Endodermal cell (in vitro differentiated cells): ENCODE measurements at regions not wholly inside any gene's neighbourhood (a gene's known extent, or its start where the extent isn't known, plus 50 kb on each side); places are given as distances from the start of the nearest gene placed in this dataset.

Experiments
- DNase-seq: peaks from one replicate; pipeline ENCODE4 v3.0.0-alpha.2; 2017
- H3K27ac ChIP-seq: 2 replicates; pipeline ENCODE4 v1.5.1; 2013; ENCODE audit warnings: mild to moderate bottlenecking, low read depth, low read length, moderate library complexity
- H3K27me3 ChIP-seq: 2 replicates; pipeline ENCODE4 v1.6.1; 2013; ENCODE audit warnings: mild to moderate bottlenecking, low read length, moderate library complexity; ENCODE audit not compliant: insufficient read depth, control insufficient read depth, poor library complexity, severe bottlenecking
- H3K36me3 ChIP-seq: 2 replicates; pipeline ENCODE4 v1.7.0; 2013; ENCODE audit warnings: mild to moderate bottlenecking, low read length, moderate library complexity; ENCODE audit not compliant: control insufficient read depth, insufficient read depth
- H3K4me1 ChIP-seq: one replicate; pipeline ENCODE4 v1.7.0; 2013; ENCODE audit warnings: low read length; ENCODE audit not compliant: control insufficient read depth, insufficient read depth
- H3K4me3 ChIP-seq: 2 replicates; pipeline ENCODE4 v1.5.1; 2013; ENCODE audit warnings: mild to moderate bottlenecking, low read length, moderate library complexity
- H3K9ac ChIP-seq: 2 replicates; pipeline ENCODE4 v1.6.1; 2013; ENCODE audit warnings: mild to moderate bottlenecking, low read length, moderate library complexity; ENCODE audit not compliant: poor library complexity, severe bottlenecking; ENCODE audit errors: extremely low read depth
- H3K9me3 ChIP-seq: 2 replicates; pipeline ENCODE4 v1.6.1; 2013; ENCODE audit warnings: mild to moderate bottlenecking, low read length, moderate library complexity; ENCODE audit not compliant: control insufficient read depth
- H3K27ac Mint-ChIP-seq: 2 replicates; pipeline ENCODE4 v1.8.0; 2020; ENCODE audit warnings: mixed read lengths
- H3K27me3 Mint-ChIP-seq: 2 replicates; pipeline ENCODE4 v1.8.0; 2021; ENCODE audit warnings: mild to moderate bottlenecking, mixed read lengths; ENCODE audit not compliant: insufficient read depth
- H3K36me3 Mint-ChIP-seq: 2 replicates; pipeline ENCODE4 v1.8.0; 2020; ENCODE audit warnings: low read depth, mixed read lengths
- H3K4me1 Mint-ChIP-seq: 2 replicates; pipeline ENCODE4 v1.8.0; 2020; ENCODE audit warnings: mixed read lengths
- H3K4me3 Mint-ChIP-seq: 2 replicates; pipeline ENCODE4 v1.8.0; 2020; ENCODE audit warnings: mild to moderate bottlenecking, moderate library complexity, mixed read lengths
- H3K9me3 Mint-ChIP-seq: 2 replicates; pipeline ENCODE4 v1.8.0; 2020; ENCODE audit warnings: mild to moderate bottlenecking, mixed read lengths
- CTCF ChIP-seq: fragments of 200-600 bp; sonication (generic); conservative IDR thresholded peaks from 2 replicates; pipeline ENCODE4 v1.5.0; 2021; ENCODE audit warnings: antibody characterized with exemption, mild to moderate bottlenecking
- whole genome bisulfite sequencing, 2 experiments: methylation state at CpG; one replicate each; pipeline versions ENCODE4 v1.1.5 to v1.1.7; 2013; ENCODE audit warnings: missing lambda C conversion rate in 2 of 2, mixed read lengths in 1 of 2; ENCODE audit not compliant: insufficient coverage in 1 of 2, insufficient read length in 1 of 2; 5-methylcytosine and 5-hydroxymethylcytosine counted together

DNA sequence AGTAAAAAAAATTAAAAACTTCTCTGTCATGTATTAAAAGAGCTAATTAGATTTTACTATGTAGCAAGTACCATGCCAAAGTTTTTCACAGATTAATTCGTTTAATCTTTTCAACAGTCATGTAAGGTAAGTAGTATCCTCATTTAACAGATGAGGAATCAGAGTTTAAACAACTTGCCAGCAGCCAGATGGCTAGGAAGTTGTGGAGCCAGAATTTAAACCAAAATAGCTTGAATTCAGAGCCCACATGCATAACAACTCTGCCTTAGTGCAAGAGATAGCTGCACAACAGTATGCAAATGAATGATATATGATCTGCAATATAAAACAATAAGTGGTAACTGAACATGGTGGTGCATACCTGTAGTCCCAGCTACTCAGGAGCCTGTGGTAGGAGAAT lies 75.3 kb downstream of the NAP1L3 start:
- H3K9ac ChIP-seq = no peak overlapping the region
- H3K36me3 Mint-ChIP-seq = no peaks in the 10 kb centered on the region
- no peak overlapping the region for H3K4me3 ChIP-seq
- no peak for DNase-seq
- TF ChIP-seq CTCF = no peak
- H3K27ac Mint-ChIP-seq = no peak overlapping the region
- no peak overlapping the region for H3K27ac ChIP-seq
- H3K27me3 ChIP-seq = no peaks in the 10 kb centered on the region
- 100% methylated on average over 1 of the region's 1 CpG; no CpG with 5 or more reads in 1 of the 2 experiments for WGBS, 2 experiments
- peaks cover 10% of the 10 kb centered on the region for H3K4me1 Mint-ChIP-seq
- H3K9me3 ChIP-seq = no peaks in the 10 kb centered on the region
- H3K36me3 ChIP-seq = no peaks in the 10 kb centered on the region
- no peaks in the 10 kb centered on the region for H3K27me3 Mint-ChIP-seq
- no peaks in the 10 kb centered on the region for H3K9me3 Mint-ChIP-seq
- no peaks in the 10 kb centered on the region for H3K4me1 ChIP-seq
- H3K4me3 Mint-ChIP-seq = no peak overlapping the region

DNA sequence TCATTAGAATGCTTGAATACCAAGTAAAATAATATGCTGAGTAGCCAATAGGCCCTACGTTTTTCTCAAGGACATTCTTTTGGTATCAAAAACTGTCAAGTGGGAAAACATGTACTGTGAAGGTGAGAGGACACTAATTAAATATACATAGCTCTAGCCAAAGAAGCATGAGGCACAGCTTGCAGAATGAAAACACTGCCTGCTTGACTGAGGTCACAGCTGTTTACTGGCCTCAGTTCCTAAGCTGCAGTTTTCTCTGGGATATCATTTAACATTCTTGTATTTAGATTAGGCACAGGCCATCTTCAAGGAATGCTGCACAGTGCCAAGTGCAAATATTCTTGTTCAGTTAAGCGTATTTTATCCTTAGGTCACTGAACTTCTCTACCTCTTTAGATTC lies 78.6 kb downstream of the NAP1L3 start:
- no peak overlapping the region for H3K27ac Mint-ChIP-seq
- no peak overlapping the region for H3K9ac ChIP-seq
- H3K36me3 ChIP-seq = no peaks in the 10 kb centered on the region
- H3K36me3 Mint-ChIP-seq = no peaks in the 10 kb centered on the region
- H3K4me1 Mint-ChIP-seq = peaks cover 12% of the 10 kb centered on the region
- no peaks in the 10 kb centered on the region for H3K27me3 ChIP-seq
- 83% methylated on average over 2 of the region's 2 CpGs; no CpG with 5 or more reads in 1 of the 2 experiments for WGBS, 2 experiments
- H3K4me1 ChIP-seq = no peaks in the 10 kb centered on the region
- no peaks in the 10 kb centered on the region for H3K27me3 Mint-ChIP-seq
- no peak overlapping the region for H3K27ac ChIP-seq
- no peak overlapping the region for H3K4me3 ChIP-seq
- no peaks in the 10 kb centered on the region for H3K9me3 Mint-ChIP-seq
- no peaks in the 10 kb centered on the region for H3K9me3 ChIP-seq
- TF ChIP-seq CTCF = no peak
- DNase-seq = no peak
- H3K4me3 Mint-ChIP-seq = no peak overlapping the region

GRCh38 chrX:93593966-93594365 lies 79.4 kb downstream of the NAP1L3 start:
- no peak overlapping the region for H3K27ac Mint-ChIP-seq
- Histone ChIP-seq H3K9me3 (no peaks in the 10 kb centered on the region), H3K36me3 (no peaks in the 10 kb centered on the region), H3K4me3 (no peak overlapping the region), H3K27ac (no peak overlapping the region), H3K27me3 (no peaks in the 10 kb centered on the region), H3K4me1 (no peaks in the 10 kb centered on the region), H3K9ac (no peak overlapping the region)
- H3K36me3 Mint-ChIP-seq = no peaks in the 10 kb centered on the region
- no peak overlapping the region for H3K4me3 Mint-ChIP-seq
- whole genome bisulfite sequencing, 2 experiments = 79% methylated on average over 2 of the region's 2 CpGs; no CpG with 5 or more reads in 1 of the 2 experiments
- no peaks in the 10 kb centered on the region for H3K27me3 Mint-ChIP-seq
- no peak for DNase-seq
- H3K4me1 Mint-ChIP-seq = peaks cover 12% of the 10 kb centered on the region
- no peaks in the 10 kb centered on the region for H3K9me3 Mint-ChIP-seq
- no peak for TF ChIP-seq CTCF
